GM12874 (cell line): ENCODE measurements at regions not wholly inside any gene's neighbourhood (a gene's known extent, or its start where the extent isn't known, plus 50 kb on each side); places are given as distances from the start of the nearest gene placed in this dataset.

Source experiments
- CTCF ChIP-seq: IDR thresholded peaks from 2 replicates; pipeline ENCODE4 v1.5.1; 2011; ENCODE audit warnings: low read depth, mild to moderate bottlenecking, control low read depth, low read length, moderate library complexity; ENCODE audit not compliant: insufficient read depth

GRCh38 chr6:144349690-144350527, 64.8 kb downstream of the UTRN start:
- no peak for TF ChIP-seq CTCF

- no peak for TF ChIP-seq CTCF
Observed at GRCh38 chr6:144350528-144350880, 65.4 kb downstream of the UTRN start.

- TF ChIP-seq CTCF = no peak
Observed at GRCh38 chr6:144351379-144352127, 66.4 kb downstream of the UTRN start.

- TF ChIP-seq CTCF = no peak
Observed at GRCh38 chr6:144352331-144352730, 67.2 kb downstream of the UTRN start.

- no peak for TF ChIP-seq CTCF
Observed at GRCh38 chr6:144353871-144354314, 68.8 kb downstream of the UTRN start.

- TF ChIP-seq CTCF = no peak
Observed at GRCh38 chr6:144359783-144360182, 74.6 kb downstream of the UTRN start.

- no peak for TF ChIP-seq CTCF
Observed at GRCh38 chr6:144360401-144360800, 75.3 kb downstream of the UTRN start.
